HG03460 (cell line): ENCODE measurements at regions not wholly inside any gene's neighbourhood (a gene's known extent, or its start where the extent isn't known, plus 50 kb on each side); places are given as distances from the start of the nearest gene placed in this dataset.
A peak's percentile ranks its signal among the peaks of the same experiment; 100 is the strongest.

ENCODE experiments used
- ATAC-seq: cut with Tn5 transposase; IDR thresholded peaks from one replicate; pipeline ENCODE4 v1.9.1; 2021; ENCODE audit not compliant: unreplicated experiment

DNA sequence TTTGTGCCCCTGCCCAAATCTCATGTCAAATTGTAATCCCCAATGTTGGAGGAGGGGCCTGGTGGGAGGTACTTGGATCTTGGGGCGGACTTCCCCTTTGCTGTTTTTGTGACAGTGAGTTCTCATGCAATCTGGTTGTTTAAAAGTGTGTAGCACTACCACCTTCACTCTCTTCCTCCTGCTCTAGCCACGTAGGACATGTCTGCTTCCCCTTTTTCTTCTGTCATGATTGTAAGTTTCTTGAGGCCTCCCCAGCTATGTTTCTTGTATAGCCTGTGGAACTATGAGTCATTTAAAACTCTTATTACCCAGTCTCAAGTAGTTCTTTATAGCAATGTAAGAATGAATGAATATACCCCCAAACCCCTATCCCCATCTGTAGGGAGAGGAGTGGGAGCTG is 1013.7 kb upstream of the MAP3K7 start:
- no peak for ATAC-seq

- ATAC-seq = no peak
Measured at GRCh38 chr6:91590191-91590590, 1003.3 kb upstream of the MAP3K7 start.

- no peak for ATAC-seq
Measured at GRCh38 chr6:91580635-91581034, 993.8 kb upstream of the MAP3K7 start.

- ATAC-seq = peak; percentile 87
Measured at GRCh38 chr6:91575032-91575431, 988.2 kb upstream of the MAP3K7 start.

GRCh38 chr6:91573826-91574416 is 987.0 kb upstream of the MAP3K7 start:
- no peak for ATAC-seq

- ATAC-seq = no peak
Measured at GRCh38 chr6:91572878-91573277, 986.0 kb upstream of the MAP3K7 start.

DNA sequence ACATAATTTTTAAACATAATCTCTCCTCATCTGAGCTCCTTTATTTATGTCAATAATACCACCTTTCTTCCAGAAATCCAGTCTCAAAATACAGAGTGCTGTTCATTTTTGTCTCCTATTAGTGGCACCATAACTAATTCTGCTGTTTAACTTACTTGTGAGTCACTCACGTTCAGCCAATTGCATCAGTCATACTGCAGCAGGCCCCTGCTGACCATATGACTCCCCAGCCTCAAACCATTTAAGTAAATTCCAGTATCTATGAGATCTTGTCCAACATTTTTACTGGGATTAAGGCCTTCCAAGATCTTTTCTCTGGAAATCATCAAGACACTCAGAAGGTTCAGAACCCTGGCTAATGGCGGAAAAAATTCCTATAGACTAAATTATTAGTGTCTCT is 982.2 kb upstream of the MAP3K7 start:
- no peak for ATAC-seq

- ATAC-seq = no peak
Measured at GRCh38 chr6:91566467-91566866, 979.6 kb upstream of the MAP3K7 start.

- no peak for ATAC-seq
Measured at GRCh38 chr6:91565207-91565606, 978.3 kb upstream of the MAP3K7 start.

DNA sequence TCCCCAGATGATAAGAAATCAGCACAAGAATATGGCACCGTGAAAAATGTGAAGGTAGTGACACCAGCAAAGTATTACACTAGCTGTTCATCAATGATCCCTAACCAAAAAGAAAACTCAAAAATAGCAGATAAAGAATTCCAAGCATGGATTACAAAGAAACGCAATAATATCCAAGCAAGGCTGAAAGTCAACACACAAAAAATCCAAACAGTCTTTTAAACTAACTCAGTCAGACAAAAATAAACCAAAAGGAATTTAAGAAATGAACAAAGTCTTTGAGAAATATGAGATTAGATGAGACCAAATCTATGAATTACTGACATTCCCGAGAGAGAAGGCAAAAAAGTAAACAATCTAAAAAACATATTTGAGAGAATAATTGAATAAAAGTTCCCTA is 976.1 kb upstream of the MAP3K7 start:
- ATAC-seq = no peak

DNA sequence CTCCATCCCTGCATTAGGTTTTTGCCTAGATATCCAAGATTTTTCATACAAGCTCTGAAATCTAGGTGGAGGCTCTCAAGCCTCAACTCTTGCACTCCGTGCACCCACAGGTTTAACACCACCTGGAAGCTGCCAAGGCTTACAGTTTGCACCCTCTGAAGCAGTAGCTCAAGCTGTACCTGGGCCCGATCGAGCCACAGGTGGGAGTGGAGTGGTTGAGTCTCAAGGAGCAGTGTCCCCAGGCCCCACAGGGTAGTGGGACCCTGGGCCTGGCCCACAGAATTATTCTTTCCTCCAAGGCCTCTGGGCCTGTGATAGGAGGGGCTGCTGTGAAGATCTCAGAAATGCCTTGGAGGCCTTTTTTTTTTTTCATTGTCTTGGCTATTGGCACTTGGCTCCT is 973.5 kb upstream of the MAP3K7 start:
- no peak for ATAC-seq

DNA sequence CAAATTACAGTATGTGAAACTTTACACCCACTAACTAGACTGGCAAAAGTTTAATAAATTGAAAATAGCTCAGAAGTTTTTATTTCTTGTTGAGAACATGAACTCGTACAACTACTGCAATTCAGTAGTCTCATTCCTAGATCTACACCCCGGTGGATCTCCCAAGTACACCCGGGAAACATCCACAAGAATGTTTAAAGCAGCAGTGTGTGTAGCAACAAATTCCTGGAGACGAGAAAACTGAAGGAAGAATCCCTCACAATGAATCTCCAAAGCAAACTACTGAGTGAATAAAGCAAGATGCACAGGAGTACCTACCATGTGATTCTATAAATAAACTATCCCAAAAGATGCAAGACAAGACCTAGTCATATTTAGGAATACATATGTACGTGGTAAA is 954.0 kb upstream of the MAP3K7 start:
- no peak for ATAC-seq

DNA sequence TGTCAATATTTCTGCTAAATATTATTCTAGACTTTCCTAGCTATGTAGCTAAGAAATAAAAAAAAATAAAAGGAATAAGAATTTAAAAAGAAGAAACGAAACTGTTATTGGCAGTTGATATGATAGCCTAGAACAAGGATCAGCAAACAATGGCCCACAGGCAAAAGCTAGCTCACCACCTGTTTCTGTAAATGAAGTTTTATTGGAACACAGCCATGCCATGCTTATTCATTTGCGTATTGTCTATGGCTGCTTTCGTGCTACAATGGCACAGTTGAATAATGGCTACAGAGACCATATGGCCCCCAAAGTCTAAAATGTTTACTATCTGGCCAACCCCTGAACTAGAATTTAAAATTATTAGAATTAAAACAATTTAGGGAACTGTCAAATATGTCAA is 952.6 kb upstream of the MAP3K7 start:
- no peak for ATAC-seq

- ATAC-seq = no peak
Measured at GRCh38 chr6:91538622-91539021, 951.8 kb upstream of the MAP3K7 start.

DNA sequence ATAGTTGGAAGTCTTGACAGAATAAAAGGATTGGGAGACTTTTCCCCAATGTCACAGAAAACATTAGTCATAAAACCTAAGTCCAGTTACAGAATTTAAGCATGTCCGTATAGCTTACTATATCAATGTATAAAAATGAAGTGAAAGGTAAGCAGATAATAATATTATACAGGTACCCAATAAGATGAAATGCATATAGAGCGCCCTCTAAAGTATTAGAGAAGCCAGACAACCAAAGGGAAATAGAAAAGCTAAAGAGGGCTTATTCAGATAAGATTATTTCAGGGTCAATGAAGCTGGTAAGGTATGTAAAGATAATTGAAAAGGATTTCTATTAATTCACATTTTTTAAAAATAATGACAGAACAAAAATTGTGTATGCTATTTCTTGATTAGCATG is 947.7 kb upstream of the MAP3K7 start:
- no peak for ATAC-seq

DNA sequence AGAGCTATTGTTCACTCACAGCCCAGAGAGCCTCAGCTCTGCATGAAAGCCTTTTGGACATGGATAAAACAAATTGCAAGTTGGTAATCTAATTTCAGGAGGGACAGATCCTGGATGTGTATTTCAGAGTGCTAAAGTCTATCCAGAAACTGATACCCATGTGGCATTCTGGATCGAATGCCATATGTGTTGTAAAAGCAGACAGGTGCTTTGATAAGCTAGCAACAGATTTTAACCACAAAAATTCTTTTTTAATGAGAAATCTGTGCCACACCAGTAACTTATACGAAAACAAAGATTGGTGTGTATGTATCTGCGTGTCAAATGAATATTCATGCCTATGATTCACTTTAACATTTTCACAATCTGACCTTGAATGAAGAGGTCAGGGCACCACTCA is 936.6 kb upstream of the MAP3K7 start:
- ATAC-seq = no peak

GRCh38 chr6:91521999-91522398 is 935.1 kb upstream of the MAP3K7 start:
- no peak for ATAC-seq

GRCh38 chr6:91509711-91510110 is 922.8 kb upstream of the MAP3K7 start:
- ATAC-seq = no peak

DNA sequence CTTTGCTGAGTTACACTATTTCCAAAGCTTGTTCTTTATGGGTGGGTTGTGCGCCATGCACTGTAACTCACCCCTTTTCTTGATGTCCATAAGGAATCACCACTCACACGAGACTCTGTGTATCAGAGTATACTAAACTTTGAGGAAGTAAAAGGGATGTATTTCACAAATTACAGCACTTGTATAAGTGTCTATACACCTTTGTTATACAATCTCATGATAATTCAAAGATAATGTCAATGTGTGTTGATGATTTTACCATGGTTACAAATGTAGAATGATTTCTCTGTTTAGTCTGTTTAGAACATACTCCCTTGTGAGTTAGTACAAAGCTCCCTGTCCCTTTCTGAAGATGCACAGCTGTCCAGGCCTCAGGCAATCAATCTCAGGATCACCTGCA is 922.2 kb upstream of the MAP3K7 start:
- no peak for ATAC-seq

DNA sequence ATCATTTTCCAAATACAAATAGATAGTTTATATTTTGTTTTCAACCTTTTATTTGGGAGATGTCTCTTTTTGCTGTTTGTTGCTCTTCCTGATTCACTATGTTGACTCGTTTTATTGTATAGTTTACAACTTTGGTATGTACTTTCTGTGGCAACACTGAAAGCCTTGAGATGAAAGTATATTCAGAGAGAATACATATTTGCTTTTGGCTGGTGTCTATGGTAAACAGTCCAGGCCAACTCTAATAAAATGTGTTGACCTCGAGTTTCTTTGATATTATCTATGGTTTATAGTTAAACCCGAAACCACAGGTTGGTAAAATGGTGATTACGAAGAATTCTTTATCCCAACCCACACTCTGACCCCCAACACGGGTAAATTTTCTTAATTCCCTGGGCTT is 919.6 kb upstream of the MAP3K7 start:
- ATAC-seq = no peak

GRCh38 chr6:91505199-91505598 is 918.3 kb upstream of the MAP3K7 start:
- ATAC-seq = no peak

DNA sequence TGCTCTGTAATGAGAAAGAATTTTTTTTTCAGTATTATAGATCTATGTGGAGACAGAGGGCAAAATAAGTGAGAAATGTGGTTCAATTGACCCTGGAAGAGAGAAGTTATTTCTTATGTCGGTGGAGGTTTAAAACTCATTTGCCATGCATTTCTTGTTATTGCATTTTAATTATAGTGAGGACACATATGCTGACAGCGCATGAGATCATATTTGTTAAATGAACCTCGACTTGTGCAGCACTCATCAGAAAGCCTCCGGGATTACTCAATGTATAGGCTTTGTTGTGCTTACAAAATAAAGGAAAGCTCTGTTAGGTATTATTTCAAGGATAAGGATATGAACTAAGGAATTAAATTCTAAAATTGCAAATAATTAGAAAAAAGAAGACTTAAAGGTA is 915.1 kb upstream of the MAP3K7 start:
- no peak for ATAC-seq

DNA sequence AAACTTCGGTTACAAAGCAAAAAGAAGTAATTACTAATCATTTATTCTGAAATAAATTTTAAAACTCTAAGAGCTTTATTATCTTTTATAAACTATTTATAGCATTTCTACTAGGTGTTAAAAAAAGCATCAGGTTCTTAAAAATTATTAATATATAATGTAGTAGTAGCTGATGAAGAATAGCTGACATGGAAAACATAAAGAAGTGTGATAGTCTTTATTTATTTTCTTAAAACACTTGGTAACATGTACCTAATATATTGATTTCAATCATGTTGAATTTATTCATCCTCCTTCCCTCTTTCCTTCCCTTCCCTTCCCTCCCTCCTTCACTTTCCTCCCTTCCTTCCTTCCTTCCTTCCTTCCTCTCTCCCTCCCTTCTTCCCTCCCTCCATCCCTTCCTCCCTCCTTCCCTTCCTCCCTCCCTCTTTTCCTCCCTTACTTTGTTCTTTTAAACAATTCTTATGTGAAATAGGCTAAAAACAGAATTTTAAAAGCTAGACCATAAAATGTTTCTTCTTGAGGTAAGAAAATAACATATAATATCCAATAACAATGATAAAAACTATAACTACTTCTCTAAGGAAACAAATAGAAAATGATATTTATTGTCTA is 913.9 kb upstream of the MAP3K7 start:
- ATAC-seq = no peak
